ENCODE measurements at regions not wholly inside any gene's neighbourhood (a gene's known extent, or its start where the extent isn't known, plus 50 kb on each side); places are given as distances from the start of the nearest gene placed in this dataset.

DNA sequence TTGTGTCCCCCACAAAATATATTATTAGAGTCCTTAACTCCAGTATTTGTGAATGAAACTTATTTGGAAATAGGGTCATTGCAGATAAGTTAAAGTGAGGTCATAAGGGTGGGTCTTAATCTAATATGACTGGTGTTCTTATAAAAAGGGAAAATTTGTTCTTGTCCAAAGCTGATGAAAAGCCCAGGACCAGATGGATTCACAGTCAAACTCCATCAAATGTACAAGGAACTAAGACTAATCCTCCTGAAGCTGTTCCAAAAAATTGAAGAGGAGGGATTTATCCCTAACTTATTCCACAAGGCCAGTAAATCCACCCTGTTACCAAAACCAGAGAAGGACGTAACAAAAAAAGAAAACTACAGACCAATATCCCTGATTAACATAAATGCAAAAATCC lies 56.4 kb upstream of the SLIT3 start:
- no peak for ATAC-seq
- H3K4me3 ChIP-seq (replicated peaks in 1 of 2; ENCODE audit: low read depth in 1 of 2, low read length in 2 of 2), result no peak overlapping the region
- no peaks in the 10 kb centered on the region for H3K79me2 ChIP-seq (ENCODE audit: insufficient read depth, low read length)
- no peak overlapping the region for H2AFZ ChIP-seq (ENCODE audit: low read depth, low read length, poor library complexity, severe bottlenecking)
- CTCF ChIA-PET, result no interaction called here
- H3K9me2 ChIP-seq (ENCODE audit: insufficient read depth), result no peaks in the 10 kb centered on the region
- H3K9me3 ChIP-seq (ENCODE audit: control insufficient read depth in 1 of 2, insufficient read depth in 1 of 2, low read depth in 1 of 2, low read length in 2 of 2), result no peaks in the 10 kb centered on the region
- POLR2A ChIA-PET, result no interaction called here
- DNase-seq (ENCODE audit: low read depth, low spot score), result no peak
- H3K4me1 ChIP-seq (ENCODE audit: control insufficient read depth in 1 of 2, insufficient read depth in 2 of 2, low read length in 2 of 2), result no peaks in the 10 kb centered on the region
- intact Hi-C loops (cut with micrococcal nuclease), result no loop called here
- no peak overlapping the region for H3K27ac ChIP-seq (ENCODE audit: low read depth, low read length)
- H3K4me2 ChIP-seq (ENCODE audit: low read length), result no peak overlapping the region
- TF ChIP-seq ZNF274 (IDR thresholded peaks at IDR 0.05; ENCODE audit: low read depth, low read length) (no peak), ZFX (IDR thresholded peaks at IDR 0.05) (no peak), ATF3 (IDR thresholded peaks at IDR 0.05) (no peak), CBX3 (IDR thresholded peaks at IDR 0.05; ENCODE audit: low read depth) (no peak), RAD21 (IDR thresholded peaks at IDR 0.05; ENCODE audit: low read depth) (no peak), EGR1 (IDR thresholded peaks at IDR 0.05; ENCODE audit: low read depth) (no peak), EZH2phosphoT487 (IDR thresholded peaks at IDR 0.05; ENCODE audit: borderline replicate concordance) (no peak)
- TF ChIP-seq, protein P1, sequence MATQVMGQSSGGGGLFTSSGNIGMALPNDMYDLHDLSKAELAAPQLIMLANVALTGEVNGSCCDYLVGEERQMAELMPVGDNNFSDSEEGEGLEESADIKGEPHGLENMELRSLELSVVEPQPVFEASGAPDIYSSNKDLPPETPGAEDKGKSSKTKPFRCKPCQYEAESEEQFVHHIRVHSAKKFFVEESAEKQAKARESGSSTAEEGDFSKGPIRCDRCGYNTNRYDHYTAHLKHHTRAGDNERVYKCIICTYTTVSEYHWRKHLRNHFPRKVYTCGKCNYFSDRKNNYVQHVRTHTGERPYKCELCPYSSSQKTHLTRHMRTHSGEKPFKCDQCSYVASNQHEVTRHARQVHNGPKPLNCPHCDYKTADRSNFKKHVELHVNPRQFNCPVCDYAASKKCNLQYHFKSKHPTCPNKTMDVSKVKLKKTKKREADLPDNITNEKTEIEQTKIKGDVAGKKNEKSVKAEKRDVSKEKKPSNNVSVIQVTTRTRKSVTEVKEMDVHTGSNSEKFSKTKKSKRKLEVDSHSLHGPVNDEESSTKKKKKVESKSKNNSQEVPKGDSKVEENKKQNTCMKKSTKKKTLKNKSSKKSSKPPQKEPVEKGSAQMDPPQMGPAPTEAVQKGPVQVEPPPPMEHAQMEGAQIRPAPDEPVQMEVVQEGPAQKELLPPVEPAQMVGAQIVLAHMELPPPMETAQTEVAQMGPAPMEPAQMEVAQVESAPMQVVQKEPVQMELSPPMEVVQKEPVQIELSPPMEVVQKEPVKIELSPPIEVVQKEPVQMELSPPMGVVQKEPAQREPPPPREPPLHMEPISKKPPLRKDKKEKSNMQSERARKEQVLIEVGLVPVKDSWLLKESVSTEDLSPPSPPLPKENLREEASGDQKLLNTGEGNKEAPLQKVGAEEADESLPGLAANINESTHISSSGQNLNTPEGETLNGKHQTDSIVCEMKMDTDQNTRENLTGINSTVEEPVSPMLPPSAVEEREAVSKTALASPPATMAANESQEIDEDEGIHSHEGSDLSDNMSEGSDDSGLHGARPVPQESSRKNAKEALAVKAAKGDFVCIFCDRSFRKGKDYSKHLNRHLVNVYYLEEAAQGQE (IDR thresholded peaks at IDR 0.05; ENCODE audit: low read depth), result no peak
- no peaks in the 10 kb centered on the region for H4K20me1 ChIP-seq (ENCODE audit: insufficient read depth)
- H3K9ac ChIP-seq (ENCODE audit: low read length), result no peak overlapping the region
- H3K36me3 ChIP-seq (ENCODE audit: control insufficient read depth in 1 of 2, insufficient read depth in 2 of 2, low read length in 2 of 2), result no peaks in the 10 kb centered on the region
- BruUV-seq (replicated peaks), result no TSS peak
- 0 out of 2 replicates have a peak, but pooled peaks cover 6% of the 10 kb centered on the region for H3K27me3 ChIP-seq (ENCODE audit: insufficient read depth, low read length)
- RAD21 ChIA-PET (ENCODE audit: low non-redundant PET in 1 of 2, low total read pairs in 2 of 2, uncharacterized antibody in 2 of 2, unreplicated experiment in 2 of 2), result no interaction called here

Measured in HCT116 (cell line).